ENCODE measurements at regions not wholly inside any gene's neighbourhood (a gene's known extent, or its start where the extent isn't known, plus 50 kb on each side); places are given as distances from the start of the nearest gene placed in this dataset.
"Not testable (repeated sequence)": the region's sequence is repeated elsewhere in the genome, so short reads cannot be mapped to it uniquely, and the experiment has no call there.

DNA sequence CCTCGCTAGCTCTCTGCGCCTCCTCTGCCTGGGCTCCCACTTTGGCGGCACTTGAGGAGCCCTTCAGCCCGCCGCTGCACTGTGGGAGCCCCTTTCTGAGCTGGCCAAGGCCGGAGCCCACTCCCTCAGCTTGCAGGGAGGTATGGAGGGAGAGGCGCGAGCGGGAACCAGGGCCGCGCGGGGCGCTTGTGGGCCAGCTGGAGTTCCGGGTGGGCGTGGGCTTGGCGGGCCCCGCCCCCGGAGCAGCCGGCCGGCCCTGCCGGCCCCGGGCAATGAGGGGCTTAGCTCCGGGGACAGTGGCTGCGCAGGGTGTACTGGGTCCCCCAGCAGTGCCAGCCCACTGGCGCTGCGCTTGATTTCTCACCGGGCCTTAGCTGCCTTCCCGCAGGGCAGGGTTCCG, 203.3 kb upstream of the GRM3 start:
- not testable (repeated sequence) for TF ChIP-seq POLR2A, CTCF (IDR thresholded peaks at IDR 0.05)

Measured in lower leg skin (tissue), 3 donors.